Choroid plexus epithelial cell (primary cell): ENCODE measurements at regions not wholly inside any gene's neighbourhood (a gene's known extent, or its start where the extent isn't known, plus 50 kb on each side); places are given as distances from the start of the nearest gene placed in this dataset.

Experiments
- DNase-seq: peaks from one replicate; pipeline ENCODE4 v3.0.0-alpha.2; 2010; ENCODE audit warnings: low read depth
- H3K4me3 ChIP-seq: 2 replicates; pipeline ENCODE4 v1.5.1; 2011; ENCODE audit warnings: low read depth, mild to moderate bottlenecking, control low read depth, low read length, moderate library complexity
- TF ChIP-seq, protein P1 (sequence below): conservative IDR thresholded peaks from 2 replicates; pipeline ENCODE4 v1.5.1; 2011; ENCODE audit warnings: low read depth, mild to moderate bottlenecking, control low read depth, inconsistent platforms, low read length, moderate library complexity

DNA sequence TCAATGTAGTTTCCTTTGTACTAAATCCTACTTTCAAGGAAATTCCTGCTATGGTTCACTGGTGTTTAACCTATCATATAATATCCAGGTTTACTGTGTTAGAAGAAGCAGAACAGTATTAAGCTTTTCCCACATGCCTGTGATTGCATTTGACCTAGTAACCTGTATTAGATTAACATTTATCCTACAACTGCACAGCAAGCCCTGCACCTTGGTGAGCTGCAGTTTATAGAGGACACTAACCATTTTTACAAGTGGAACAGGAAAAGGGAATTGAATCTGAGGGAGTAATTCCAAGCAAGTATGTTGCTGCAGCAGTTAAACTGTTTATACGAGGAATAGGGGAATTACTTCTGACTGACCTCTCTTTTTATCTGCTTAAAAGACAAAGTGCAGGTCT, 328.6 kb downstream of the ETAA1 start:
- H3K4me3 ChIP-seq, result no peak overlapping the region
- no peak for DNase-seq
- TF ChIP-seq, protein P1, sequence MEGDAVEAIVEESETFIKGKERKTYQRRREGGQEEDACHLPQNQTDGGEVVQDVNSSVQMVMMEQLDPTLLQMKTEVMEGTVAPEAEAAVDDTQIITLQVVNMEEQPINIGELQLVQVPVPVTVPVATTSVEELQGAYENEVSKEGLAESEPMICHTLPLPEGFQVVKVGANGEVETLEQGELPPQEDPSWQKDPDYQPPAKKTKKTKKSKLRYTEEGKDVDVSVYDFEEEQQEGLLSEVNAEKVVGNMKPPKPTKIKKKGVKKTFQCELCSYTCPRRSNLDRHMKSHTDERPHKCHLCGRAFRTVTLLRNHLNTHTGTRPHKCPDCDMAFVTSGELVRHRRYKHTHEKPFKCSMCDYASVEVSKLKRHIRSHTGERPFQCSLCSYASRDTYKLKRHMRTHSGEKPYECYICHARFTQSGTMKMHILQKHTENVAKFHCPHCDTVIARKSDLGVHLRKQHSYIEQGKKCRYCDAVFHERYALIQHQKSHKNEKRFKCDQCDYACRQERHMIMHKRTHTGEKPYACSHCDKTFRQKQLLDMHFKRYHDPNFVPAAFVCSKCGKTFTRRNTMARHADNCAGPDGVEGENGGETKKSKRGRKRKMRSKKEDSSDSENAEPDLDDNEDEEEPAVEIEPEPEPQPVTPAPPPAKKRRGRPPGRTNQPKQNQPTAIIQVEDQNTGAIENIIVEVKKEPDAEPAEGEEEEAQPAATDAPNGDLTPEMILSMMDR, result no peak

DNA sequence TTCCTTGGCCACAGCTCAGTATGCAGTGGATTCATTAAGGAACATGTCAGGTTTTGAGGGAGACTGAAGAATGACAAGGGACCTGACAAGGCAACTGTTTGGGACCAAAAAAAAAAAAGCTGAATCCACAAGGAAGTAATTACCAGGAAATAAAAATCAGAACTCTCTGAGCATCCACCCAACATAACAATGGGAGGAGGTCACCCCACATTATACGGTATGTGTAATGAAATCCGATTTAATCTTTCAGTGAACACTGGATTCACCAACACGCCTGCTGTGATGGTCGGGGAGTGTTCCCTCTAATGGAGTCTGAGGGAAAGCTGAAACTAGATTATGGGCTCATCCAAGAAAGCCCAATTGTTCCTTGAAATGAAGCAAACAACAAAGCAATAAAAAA, 329.3 kb downstream of the ETAA1 start:
- TF ChIP-seq, protein P1, result no peak
- H3K4me3 ChIP-seq, result no peak overlapping the region

DNA sequence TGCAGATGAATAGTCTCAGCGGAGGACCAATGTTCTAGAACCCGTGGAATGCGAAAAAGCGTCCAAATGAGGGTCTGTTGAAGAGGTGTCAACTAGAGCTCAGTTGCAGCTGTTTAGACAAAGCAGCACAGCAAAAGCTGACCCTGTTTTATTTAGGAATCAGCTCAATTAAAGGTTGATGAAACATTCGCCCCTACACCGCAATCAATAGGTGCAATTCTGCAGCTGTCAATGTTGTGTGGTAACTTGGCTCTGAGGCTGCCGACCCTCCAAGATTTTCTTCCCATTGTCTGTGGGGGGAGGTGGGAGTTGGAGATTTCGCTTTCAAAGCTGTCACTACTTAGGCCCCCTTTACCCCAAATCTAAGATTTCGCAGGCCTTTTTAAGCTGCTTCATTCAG, 330.0 kb downstream of the ETAA1 start:
- DNase-seq, result no peak
- TF ChIP-seq, protein P1, result no peak
- no peak overlapping the region for H3K4me3 ChIP-seq

More for the DNA sequence above, 329.3 kb downstream of the ETAA1 start:
- DNase-seq, result no peak

DNA sequence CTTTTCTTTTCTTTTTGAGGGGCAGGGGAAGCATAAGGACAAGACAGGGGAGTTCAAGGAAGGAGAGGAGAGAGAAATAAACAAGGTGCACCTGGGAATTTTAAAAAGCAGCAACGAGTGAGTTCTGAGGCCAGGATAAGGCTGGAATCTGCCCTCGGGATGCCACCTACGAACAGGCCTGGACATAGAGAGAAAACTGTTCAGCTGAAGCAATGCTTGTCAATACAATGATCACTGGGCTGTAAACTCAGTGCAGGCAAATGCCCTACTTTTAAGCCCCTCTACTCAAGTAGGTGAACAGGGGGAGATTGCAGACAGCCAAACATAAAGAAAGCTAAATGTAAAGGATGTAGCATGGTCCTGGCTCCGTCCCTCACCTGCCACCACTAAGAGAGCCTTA, 330.5 kb downstream of the ETAA1 start:
- H3K4me3 ChIP-seq, result no peak overlapping the region
- no peak for DNase-seq
- TF ChIP-seq, protein P1, result no peak

DNA sequence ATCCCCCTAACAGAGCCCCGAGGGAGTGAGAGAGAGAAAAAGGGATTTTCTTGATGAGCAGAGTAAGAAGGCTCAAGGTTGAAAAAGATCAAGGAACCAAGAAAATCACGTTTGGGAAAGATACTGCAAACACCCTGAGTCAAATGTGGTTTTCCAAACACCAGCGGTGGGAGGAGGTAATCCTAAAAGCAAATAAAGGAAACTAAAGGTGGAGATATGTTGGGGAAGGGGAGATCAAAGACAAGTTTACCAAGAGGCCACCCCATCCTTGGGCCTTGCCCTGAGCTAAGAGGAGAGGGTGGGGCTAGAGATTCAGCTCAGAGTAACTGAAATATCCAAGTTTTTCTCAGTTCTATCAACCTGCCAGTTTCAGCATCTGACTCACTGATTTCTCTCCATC, 332.3 kb downstream of the ETAA1 start:
- H3K4me3 ChIP-seq, result no peak overlapping the region
- DNase-seq, result no peak
- TF ChIP-seq, protein P1, result no peak

DNA sequence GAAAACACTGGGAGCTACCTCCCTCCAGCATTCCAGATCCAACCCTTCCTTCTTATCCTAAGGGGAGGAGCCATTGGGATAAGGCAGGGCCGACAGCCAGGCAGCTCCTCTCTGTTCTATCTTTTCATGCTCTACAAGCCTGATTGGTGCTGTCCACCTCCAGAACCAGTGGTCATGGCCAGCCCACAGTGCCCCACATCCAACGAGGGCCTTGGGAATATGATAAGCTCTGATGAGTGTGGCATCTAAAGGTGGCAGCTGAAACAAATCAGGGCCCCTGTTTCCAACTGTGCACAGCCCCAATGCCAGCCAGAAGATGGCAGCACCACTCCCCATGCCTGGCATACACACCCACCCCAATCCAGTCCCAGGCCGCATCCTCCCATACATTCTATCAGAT, 329.3 kb downstream of the C1D start:
- TF ChIP-seq, protein P1, result peak; percentile 70
- H3K4me3 ChIP-seq, result no peak overlapping the region
- peak; percentile 49 for DNase-seq

DNA sequence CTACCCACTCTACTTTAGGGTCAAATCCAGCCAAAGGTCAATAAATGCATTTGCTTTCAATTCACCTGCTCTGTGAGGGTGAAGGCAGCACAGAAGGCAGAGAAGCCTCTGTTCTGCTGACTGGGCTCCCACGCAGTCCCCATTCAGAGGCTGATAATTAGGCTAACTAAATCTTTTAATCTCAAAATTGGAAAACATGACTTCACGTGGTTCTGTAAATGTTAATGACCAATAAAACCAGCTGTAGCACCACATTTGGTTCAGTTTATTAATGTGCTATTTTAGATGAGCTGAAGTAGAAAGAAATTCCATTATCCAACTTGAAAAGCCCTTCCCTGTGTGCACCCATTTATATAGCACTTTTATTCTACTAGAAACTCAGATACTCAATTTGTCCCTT, 310.6 kb downstream of the C1D start:
- TF ChIP-seq, protein P1, result no peak
- no peak overlapping the region for H3K4me3 ChIP-seq

More for the DNA sequence above, 310.6 kb downstream of the C1D start:
- DNase-seq, result no peak
